Type B pancreatic cell (in vitro differentiated cells): ENCODE measurements at regions not wholly inside any gene's neighbourhood (a gene's known extent, or its start where the extent isn't known, plus 50 kb on each side); places are given as distances from the start of the nearest gene placed in this dataset.

Experiments used
- DNase-seq: peaks from one replicate; pipeline ENCODE4 v3.0.0; 2021; ENCODE audit warnings: mixed read lengths; ENCODE audit not compliant: unreplicated experiment; ENCODE audit errors: extremely low spot score
- H3K27ac Mint-ChIP-seq: 2 replicates; pipeline ENCODE4 v1.8.0; 2021; ENCODE audit warnings: mild to moderate bottlenecking, mixed read lengths
- H3K27me3 Mint-ChIP-seq: 2 replicates; pipeline ENCODE4 v1.8.0; 2021; ENCODE audit warnings: mixed read lengths
- H3K36me3 Mint-ChIP-seq: 2 replicates; pipeline ENCODE4 v1.8.0; 2021; ENCODE audit warnings: mixed read lengths
- H3K4me1 Mint-ChIP-seq: one replicate; pipeline ENCODE4 v1.8.0; 2021; ENCODE audit warnings: mixed read lengths; ENCODE audit not compliant: unreplicated experiment
- H3K4me3 Mint-ChIP-seq: 2 replicates; pipeline ENCODE4 v1.8.0; 2021; ENCODE audit warnings: mild to moderate bottlenecking, mixed read lengths
- H3K9me3 Mint-ChIP-seq: 2 replicates; pipeline ENCODE4 v1.8.0; 2021; ENCODE audit warnings: mixed read lengths
- CTCF ChIP-seq: fragments of 200-600 bp; sonication (generic); conservative IDR thresholded peaks from 2 replicates; pipeline ENCODE4 v1.5.0; 2021; ENCODE audit warnings: antibody characterized with exemption, mild to moderate bottlenecking

- H3K4me1 Mint-ChIP-seq: no peaks in the 10 kb centered on the region
- TF ChIP-seq CTCF: no peak
- H3K9me3 Mint-ChIP-seq: no peaks in the 10 kb centered on the region
- H3K36me3 Mint-ChIP-seq: no peaks in the 10 kb centered on the region
- no peak overlapping the region for H3K27ac Mint-ChIP-seq
- H3K27me3 Mint-ChIP-seq: peaks cover 7% of the 10 kb centered on the region
- no peak for DNase-seq
- no peak overlapping the region for H3K4me3 Mint-ChIP-seq
Measured at GRCh38 chr15:46861796-46862195, 855.5 kb upstream of the SEMA6D start.

GRCh38 chr15:46865155-46865554 lies 852.1 kb upstream of the SEMA6D start:
- no peak for DNase-seq
- Mint-ChIP-seq H3K36me3 (no peaks in the 10 kb centered on the region), H3K27ac (no peak overlapping the region), H3K27me3 (peaks cover 7% of the 10 kb centered on the region), H3K4me1 (no peaks in the 10 kb centered on the region), H3K9me3 (no peaks in the 10 kb centered on the region), H3K4me3 (no peak overlapping the region)
- TF ChIP-seq CTCF: no peak

- Mint-ChIP-seq H3K9me3 (no peaks in the 10 kb centered on the region), H3K27me3 (no peaks in the 10 kb centered on the region), H3K36me3 (no peaks in the 10 kb centered on the region), H3K27ac (no peak overlapping the region), H3K4me3 (no peak overlapping the region), H3K4me1 (no peaks in the 10 kb centered on the region)
- DNase-seq: no peak
- TF ChIP-seq CTCF: no peak
Measured at GRCh38 chr15:46872286-46872980, 844.9 kb upstream of the SEMA6D start.

- no peak for TF ChIP-seq CTCF
- no peaks in the 10 kb centered on the region for H3K9me3 Mint-ChIP-seq
- no peak overlapping the region for H3K4me3 Mint-ChIP-seq
- DNase-seq: no peak
- no peaks in the 10 kb centered on the region for H3K27me3 Mint-ChIP-seq
- no peaks in the 10 kb centered on the region for H3K4me1 Mint-ChIP-seq
- H3K36me3 Mint-ChIP-seq: no peaks in the 10 kb centered on the region
- H3K27ac Mint-ChIP-seq: no peak overlapping the region
Measured at GRCh38 chr15:46872981-46873330, 844.3 kb upstream of the SEMA6D start.

- no peak for TF ChIP-seq CTCF
- DNase-seq: no peak
- H3K27ac Mint-ChIP-seq: no peak overlapping the region
- no peak overlapping the region for H3K4me3 Mint-ChIP-seq
- no peaks in the 10 kb centered on the region for H3K4me1 Mint-ChIP-seq
- peaks cover 5% of the 10 kb centered on the region for H3K9me3 Mint-ChIP-seq
- H3K36me3 Mint-ChIP-seq: no peaks in the 10 kb centered on the region
- H3K27me3 Mint-ChIP-seq: peaks cover 4% of the 10 kb centered on the region
Measured at GRCh38 chr15:46879032-46879770, 838.1 kb upstream of the SEMA6D start.
